Astrocyte of the cerebellum (primary cell): ENCODE measurements at regions not wholly inside any gene's neighbourhood (a gene's known extent, or its start where the extent isn't known, plus 50 kb on each side); places are given as distances from the start of the nearest gene placed in this dataset.
"Not testable (repeated sequence)": the region's sequence is repeated elsewhere in the genome, so short reads cannot be mapped to it uniquely, and the experiment has no call there.

Experiments used
- DNase-seq: peaks from one replicate; pipeline ENCODE4 v3.0.0-alpha.2; 2011; ENCODE audit warnings: low read depth
- H3K4me3 ChIP-seq: 2 replicates; pipeline ENCODE4 v1.5.1; 2011; ENCODE audit warnings: mild to moderate bottlenecking, low read depth, low read length, moderate library complexity
- in situ Hi-C: cut with HindIII; loops from 2 replicates; pipeline ENCODE4 v1.10.0; 2017; ENCODE audit warnings: low sequenced_read_pairs
- TF ChIP-seq, protein P1 (sequence below): IDR thresholded peaks from 2 replicates; pipeline ENCODE4 v1.5.1; 2012; ENCODE audit warnings: low read length, low read depth, moderate library complexity, mild to moderate bottlenecking; ENCODE audit errors: missing control alignments

DNA sequence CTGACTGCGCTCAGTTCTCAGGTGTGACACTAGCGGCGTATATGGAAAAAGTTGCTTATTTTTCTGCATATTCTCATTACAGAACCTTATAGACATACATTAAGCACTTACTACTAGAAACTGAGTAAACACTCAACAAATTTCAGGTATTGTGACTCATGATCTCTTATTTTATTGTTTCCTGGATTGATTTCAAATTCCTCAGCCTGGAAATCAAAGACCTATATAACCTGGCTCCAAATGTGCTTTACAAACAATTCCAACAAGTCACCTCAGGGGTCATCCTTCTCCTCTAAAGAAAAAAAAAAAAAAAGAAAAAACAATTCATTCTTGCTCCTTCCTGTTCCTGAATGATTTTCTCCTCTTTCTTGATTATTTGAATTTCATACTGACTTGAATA lies 152.3 kb downstream of the ADAM29 start:
- no peak for DNase-seq
- in situ Hi-C loops, result no loop called here
- H3K4me3 ChIP-seq, result no peak overlapping the region
- TF ChIP-seq, protein P1, sequence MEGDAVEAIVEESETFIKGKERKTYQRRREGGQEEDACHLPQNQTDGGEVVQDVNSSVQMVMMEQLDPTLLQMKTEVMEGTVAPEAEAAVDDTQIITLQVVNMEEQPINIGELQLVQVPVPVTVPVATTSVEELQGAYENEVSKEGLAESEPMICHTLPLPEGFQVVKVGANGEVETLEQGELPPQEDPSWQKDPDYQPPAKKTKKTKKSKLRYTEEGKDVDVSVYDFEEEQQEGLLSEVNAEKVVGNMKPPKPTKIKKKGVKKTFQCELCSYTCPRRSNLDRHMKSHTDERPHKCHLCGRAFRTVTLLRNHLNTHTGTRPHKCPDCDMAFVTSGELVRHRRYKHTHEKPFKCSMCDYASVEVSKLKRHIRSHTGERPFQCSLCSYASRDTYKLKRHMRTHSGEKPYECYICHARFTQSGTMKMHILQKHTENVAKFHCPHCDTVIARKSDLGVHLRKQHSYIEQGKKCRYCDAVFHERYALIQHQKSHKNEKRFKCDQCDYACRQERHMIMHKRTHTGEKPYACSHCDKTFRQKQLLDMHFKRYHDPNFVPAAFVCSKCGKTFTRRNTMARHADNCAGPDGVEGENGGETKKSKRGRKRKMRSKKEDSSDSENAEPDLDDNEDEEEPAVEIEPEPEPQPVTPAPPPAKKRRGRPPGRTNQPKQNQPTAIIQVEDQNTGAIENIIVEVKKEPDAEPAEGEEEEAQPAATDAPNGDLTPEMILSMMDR, result no peak

DNA sequence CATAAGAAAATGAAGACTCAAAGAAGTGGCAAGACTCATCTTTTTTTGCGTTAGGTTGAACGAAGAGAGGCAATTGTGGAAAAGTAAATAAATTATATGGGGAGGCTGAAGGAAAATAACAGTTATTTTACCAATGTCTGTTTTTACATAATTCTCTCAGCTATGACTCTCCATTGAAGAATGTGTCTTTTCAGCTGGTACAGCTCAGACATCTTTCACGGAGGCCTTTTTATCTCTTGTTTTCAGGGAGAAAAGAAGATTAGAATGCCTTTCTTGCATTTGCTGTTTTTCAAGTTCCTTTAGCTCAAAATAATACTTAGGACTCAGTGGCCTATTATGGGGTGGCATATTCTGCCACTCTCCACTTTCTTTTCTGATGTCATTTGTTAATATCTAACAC lies 153.0 kb downstream of the ADAM29 start:
- DNase-seq, result no peak

GRCh38 chr4:175087145-175087544 lies 169.0 kb downstream of the ADAM29 start:
- in situ Hi-C loops, result no loop called here
- TF ChIP-seq, protein P1, result no peak
- H3K4me3 ChIP-seq, result no peak overlapping the region

More for the DNA sequence above, 153.0 kb downstream of the ADAM29 start:
- in situ Hi-C loops, result no loop called here
- TF ChIP-seq, protein P1, result no peak
- H3K4me3 ChIP-seq, result no peak overlapping the region

GRCh38 chr4:175090116-175090515 lies 172.0 kb downstream of the ADAM29 start:
- no peak overlapping the region for H3K4me3 ChIP-seq
- no peak for DNase-seq
- TF ChIP-seq, protein P1, result no peak
- in situ Hi-C loops, result no loop called here

More at GRCh38 chr4:175087145-175087544, 169.0 kb downstream of the ADAM29 start:
- no peak for DNase-seq

- no peak for DNase-seq
- TF ChIP-seq, protein P1, result no peak
- in situ Hi-C loops, result no loop called here
- no peak overlapping the region for H3K4me3 ChIP-seq
Measured at GRCh38 chr4:175091649-175092048, 173.5 kb downstream of the ADAM29 start.

GRCh38 chr4:175092114-175092513 lies 174.0 kb downstream of the ADAM29 start:
- TF ChIP-seq, protein P1, result no peak
- H3K4me3 ChIP-seq, result no peak overlapping the region
- in situ Hi-C loops, result no loop called here
- DNase-seq, result no peak

- in situ Hi-C loops, DNase-seq: not testable (repeated sequence)
Measured at GRCh38 chr4:175093055-175093454, 174.9 kb downstream of the ADAM29 start.

More at GRCh38 chr4:175093055-175093454, 174.9 kb downstream of the ADAM29 start:
- H3K4me3 ChIP-seq, result not testable (repeated sequence)
